Testis (tissue), 2 donors: ENCODE measurements at regions not wholly inside any gene's neighbourhood (a gene's known extent, or its start where the extent isn't known, plus 50 kb on each side); places are given as distances from the start of the nearest gene placed in this dataset.
"Not testable (repeated sequence)": the region's sequence is repeated elsewhere in the genome, so short reads cannot be mapped to it uniquely, and the experiment has no call there.

Experiments used
- CTCF ChIP-seq, 3 experiments: fragments of 450-650 bp in 2 of 3; fragments of 200-600 bp in 1 of 3; sonication (generic) in 1 of 3; IDR thresholded peaks; one replicate each; pipeline ENCODE4 v1.5.1; 2016 to 2019; ENCODE audit warnings: antibody characterized with exemption in 3 of 3, mild to moderate bottlenecking in 2 of 3, moderate library complexity in 1 of 3
- POLR2A ChIP-seq: fragments of 450-650 bp; IDR thresholded peaks from one replicate; pipeline ENCODE4 v1.6.1; 2017; ENCODE audit warnings: antibody characterized with exemption, mild to moderate bottlenecking, moderate library complexity

- TF ChIP-seq CTCF (IDR thresholded peaks at IDR 0.05); POLR2A: not testable (repeated sequence)
These were observed 129.3 kb upstream of the LRRC61 start for GRCh38 chr7:150193866-150194265.
